Osteoblast (primary cell): ENCODE measurements at regions not wholly inside any gene's neighbourhood (a gene's known extent, or its start where the extent isn't known, plus 50 kb on each side); places are given as distances from the start of the nearest gene placed in this dataset.

Source experiments
- DNase-seq: peaks from one replicate; pipeline ENCODE4 v3.0.0; 2011; ENCODE audit warnings: low spot score, mixed read lengths; ENCODE audit not compliant: insufficient read length; ENCODE audit errors: missing footprints
- H2AFZ ChIP-seq: 2 replicates; pipeline ENCODE4 v1.6.0; 2011; ENCODE audit warnings: mild to moderate bottlenecking, low read length
- H3K27ac ChIP-seq: 2 replicates; pipeline ENCODE4 v1.5.1; 2011; ENCODE audit warnings: mild to moderate bottlenecking, low read depth, low read length, moderate library complexity
- H3K27me3 ChIP-seq: 2 replicates; pipeline ENCODE4 v1.6.0; 2012; ENCODE audit warnings: mild to moderate bottlenecking, control low read depth, inconsistent platforms, low read length, moderate library complexity; ENCODE audit not compliant: insufficient read depth
- H3K36me3 ChIP-seq: 2 replicates; pipeline ENCODE4 v1.5.1; 2011; ENCODE audit warnings: mild to moderate bottlenecking, low read length, control low read depth, moderate library complexity; ENCODE audit not compliant: insufficient read depth
- H3K4me1 ChIP-seq: 2 replicates; pipeline ENCODE4 v1.5.1; 2011; ENCODE audit warnings: mild to moderate bottlenecking, low read length, control low read depth, moderate library complexity; ENCODE audit not compliant: insufficient read depth
- H3K4me2 ChIP-seq: 2 replicates; pipeline ENCODE4 v1.6.0; 2011; ENCODE audit warnings: mild to moderate bottlenecking, low read length; ENCODE audit not compliant: insufficient read depth
- H3K4me3 ChIP-seq: fragments of 200-600 bp; sonication (generic); 3 replicates; pipeline ENCODE4 v1.5.1; 2012; ENCODE audit warnings: mild to moderate bottlenecking, low read length, inconsistent platforms; ENCODE audit not compliant: insufficient read depth
- H3K79me2 ChIP-seq: 2 replicates; pipeline ENCODE4 v1.6.0; 2012; ENCODE audit warnings: mild to moderate bottlenecking, low read length, control low read depth, inconsistent platforms; ENCODE audit not compliant: insufficient read depth
- H3K9me3 ChIP-seq: 2 replicates; pipeline ENCODE4 v1.5.1; 2011; ENCODE audit warnings: low read depth, low read length, control low read depth
- H4K20me1 ChIP-seq: 2 replicates; pipeline ENCODE4 v1.6.0; 2012; ENCODE audit warnings: mild to moderate bottlenecking, low read length, control low read depth; ENCODE audit not compliant: insufficient read depth
- TF ChIP-seq, protein P1 (sequence below): IDR thresholded peaks from 2 replicates; pipeline ENCODE4 v1.5.1; 2011; ENCODE audit warnings: mild to moderate bottlenecking, low read depth, low read length, moderate library complexity; ENCODE audit errors: extremely low read depth

DNA sequence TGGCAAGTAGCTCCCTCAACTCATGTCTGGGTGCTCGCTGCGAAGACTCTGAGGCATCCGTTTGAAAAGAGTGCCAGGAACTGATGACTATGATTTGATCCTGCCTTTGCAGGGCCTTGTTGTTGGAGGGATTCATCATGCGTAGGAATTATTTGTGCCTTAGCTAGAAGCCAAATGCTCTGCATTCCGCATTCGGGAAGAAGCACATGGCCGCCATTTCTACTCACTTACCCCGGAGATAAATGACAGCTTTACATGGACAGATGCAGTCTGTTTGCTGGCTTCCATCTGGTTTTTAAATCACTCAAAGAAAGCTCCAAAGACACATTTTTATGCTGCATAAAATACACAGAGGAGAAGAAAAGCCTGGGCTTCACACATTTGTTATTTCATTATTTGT lies 363.3 kb upstream of the CDH4 start:
- H3K4me2 ChIP-seq, result no peak overlapping the region
- TF ChIP-seq, protein P1, sequence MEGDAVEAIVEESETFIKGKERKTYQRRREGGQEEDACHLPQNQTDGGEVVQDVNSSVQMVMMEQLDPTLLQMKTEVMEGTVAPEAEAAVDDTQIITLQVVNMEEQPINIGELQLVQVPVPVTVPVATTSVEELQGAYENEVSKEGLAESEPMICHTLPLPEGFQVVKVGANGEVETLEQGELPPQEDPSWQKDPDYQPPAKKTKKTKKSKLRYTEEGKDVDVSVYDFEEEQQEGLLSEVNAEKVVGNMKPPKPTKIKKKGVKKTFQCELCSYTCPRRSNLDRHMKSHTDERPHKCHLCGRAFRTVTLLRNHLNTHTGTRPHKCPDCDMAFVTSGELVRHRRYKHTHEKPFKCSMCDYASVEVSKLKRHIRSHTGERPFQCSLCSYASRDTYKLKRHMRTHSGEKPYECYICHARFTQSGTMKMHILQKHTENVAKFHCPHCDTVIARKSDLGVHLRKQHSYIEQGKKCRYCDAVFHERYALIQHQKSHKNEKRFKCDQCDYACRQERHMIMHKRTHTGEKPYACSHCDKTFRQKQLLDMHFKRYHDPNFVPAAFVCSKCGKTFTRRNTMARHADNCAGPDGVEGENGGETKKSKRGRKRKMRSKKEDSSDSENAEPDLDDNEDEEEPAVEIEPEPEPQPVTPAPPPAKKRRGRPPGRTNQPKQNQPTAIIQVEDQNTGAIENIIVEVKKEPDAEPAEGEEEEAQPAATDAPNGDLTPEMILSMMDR, result no peak
- DNase-seq, result no peak
- no peaks in the 10 kb centered on the region for H3K79me2 ChIP-seq
- no peaks in the 10 kb centered on the region for H3K36me3 ChIP-seq
- H4K20me1 ChIP-seq, result no peaks in the 10 kb centered on the region
- no peaks in the 10 kb centered on the region for H3K4me1 ChIP-seq
- H3K27ac ChIP-seq, result no peak overlapping the region
- no peaks in the 10 kb centered on the region for H3K27me3 ChIP-seq
- H3K9me3 ChIP-seq, result no peaks in the 10 kb centered on the region
- no peak overlapping the region for H2AFZ ChIP-seq
- H3K4me3 ChIP-seq, result no peak overlapping the region

DNA sequence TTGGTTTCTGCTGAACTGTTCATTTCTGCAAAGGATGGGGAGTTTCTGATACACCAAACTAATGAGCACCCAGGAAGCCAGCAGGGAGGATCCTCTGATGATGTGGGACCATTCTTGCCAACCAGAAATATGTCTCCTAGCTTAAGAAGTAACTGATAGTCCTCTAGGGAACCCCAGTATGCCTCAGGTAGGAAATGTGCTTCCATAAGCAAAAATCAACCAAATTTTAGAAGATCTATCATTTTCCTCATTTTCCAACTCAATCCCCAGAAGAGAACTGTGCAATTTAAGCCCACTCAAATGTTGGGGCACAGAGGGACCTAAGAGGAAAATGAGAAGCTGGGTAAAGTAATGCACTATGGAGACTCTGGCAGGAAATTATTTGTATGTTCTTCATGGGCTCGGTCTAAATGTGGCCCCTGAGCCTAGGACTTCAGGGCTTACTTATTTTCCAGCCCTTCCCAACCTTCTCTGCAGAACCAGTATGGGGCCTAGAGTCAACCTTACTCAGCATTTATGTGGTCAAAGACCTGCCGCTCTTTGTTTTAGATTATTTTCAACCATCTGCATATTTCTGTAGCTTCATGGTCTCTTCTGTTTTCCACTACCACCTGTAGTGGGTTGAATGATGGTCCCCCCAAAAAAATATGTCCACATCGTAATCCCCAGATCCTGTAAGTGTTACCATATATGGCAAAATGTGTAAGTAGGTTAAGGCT lies 359.8 kb upstream of the CDH4 start:
- TF ChIP-seq, protein P1, result no peak
- Histone ChIP-seq H3K9me3 (no peaks in the 10 kb centered on the region), H3K36me3 (no peaks in the 10 kb centered on the region), H3K27ac (no peak overlapping the region), H3K4me3 (no peak overlapping the region), H3K4me1 (no peaks in the 10 kb centered on the region), H3K27me3 (no peaks in the 10 kb centered on the region), H4K20me1 (no peaks in the 10 kb centered on the region), H3K4me2 (no peak overlapping the region), H2AFZ (no peak overlapping the region), H3K79me2 (no peaks in the 10 kb centered on the region)
- no peak for DNase-seq

DNA sequence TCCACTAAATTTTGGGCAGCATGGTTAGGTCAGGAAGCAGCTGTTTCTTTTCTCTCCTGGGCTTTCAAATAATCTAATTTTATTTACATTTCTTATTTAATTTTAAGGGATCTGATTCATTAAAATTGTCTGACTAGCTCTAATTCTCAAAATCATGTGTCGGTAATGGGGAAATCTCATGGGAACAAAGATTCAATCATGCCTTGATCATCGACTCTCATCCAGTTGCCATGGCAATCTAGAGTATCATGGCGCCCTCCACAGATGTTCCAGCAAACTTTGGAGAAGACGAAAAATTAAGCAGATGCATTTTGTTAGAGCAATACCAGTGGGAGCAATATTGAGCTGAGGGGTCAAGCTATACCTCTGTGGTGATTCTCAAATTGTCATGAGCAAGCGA lies 358.0 kb upstream of the CDH4 start:
- Histone ChIP-seq H3K27me3 (no peaks in the 10 kb centered on the region), H3K9me3 (no peaks in the 10 kb centered on the region), H3K79me2 (no peaks in the 10 kb centered on the region), H3K36me3 (no peaks in the 10 kb centered on the region), H3K4me2 (no peak overlapping the region), H3K27ac (no peak overlapping the region), H3K4me3 (no peak overlapping the region), H4K20me1 (no peaks in the 10 kb centered on the region), H2AFZ (no peak overlapping the region), H3K4me1 (no peaks in the 10 kb centered on the region)
- DNase-seq, result no peak
- TF ChIP-seq, protein P1, result no peak

DNA sequence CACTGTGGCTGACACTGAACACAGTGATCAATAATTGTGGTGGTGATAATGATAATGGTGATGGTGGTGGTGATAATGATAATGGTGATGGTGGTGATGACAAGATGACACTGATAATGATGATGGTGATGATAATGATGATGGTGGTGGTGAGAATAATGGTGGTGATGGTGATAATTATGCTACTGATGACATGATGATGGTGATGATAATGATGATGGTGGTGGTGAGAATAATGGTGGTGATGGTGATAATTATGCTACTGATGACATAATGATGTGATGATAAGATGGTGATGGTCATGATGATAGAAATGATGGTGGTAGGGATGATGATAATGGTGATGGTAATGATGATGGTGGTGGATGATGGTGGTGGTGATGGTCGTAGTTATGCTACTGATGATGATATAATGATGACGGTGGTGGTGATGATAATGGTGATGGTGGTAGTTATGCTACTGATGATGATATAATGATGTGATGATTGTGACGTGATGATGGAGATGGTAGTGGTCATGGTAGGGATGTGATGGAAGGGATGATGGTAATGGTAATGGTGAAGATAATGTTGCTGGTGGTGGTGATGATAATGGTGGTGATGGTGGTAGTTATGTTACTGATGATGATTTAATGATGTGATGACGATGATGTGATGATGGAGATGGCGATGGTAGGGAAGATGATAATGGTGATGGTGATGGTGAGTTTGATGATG lies 356.5 kb upstream of the CDH4 start:
- DNase-seq, result no peak
- Histone ChIP-seq H3K4me2 (no peak overlapping the region), H3K4me3 (no peak overlapping the region), H3K27me3 (no peaks in the 10 kb centered on the region), H4K20me1 (no peaks in the 10 kb centered on the region), H3K9me3 (no peaks in the 10 kb centered on the region), H3K4me1 (no peaks in the 10 kb centered on the region), H3K79me2 (no peaks in the 10 kb centered on the region), H3K27ac (no peak overlapping the region), H2AFZ (no peak overlapping the region), H3K36me3 (no peaks in the 10 kb centered on the region)
- TF ChIP-seq, protein P1, result no peak
